Mesothelial cell of epicardium (in vitro differentiated cells): ENCODE measurements at regions not wholly inside any gene's neighbourhood (a gene's known extent, or its start where the extent isn't known, plus 50 kb on each side); places are given as distances from the start of the nearest gene placed in this dataset.

ENCODE experiments used
- DNase-seq, 2 experiments: peaks; one replicate each; pipeline ENCODE4 v3.0.0; 2021; ENCODE audit warnings: low spot score in 2 of 2; ENCODE audit not compliant: unreplicated experiment in 2 of 2
- H3K27ac Mint-ChIP-seq: 2 replicates; pipeline ENCODE4 v1.8.0; 2021; ENCODE audit warnings: mixed read lengths
- H3K27me3 Mint-ChIP-seq: 2 replicates; pipeline ENCODE4 v1.8.0; 2021; ENCODE audit warnings: low read depth, mixed read lengths
- H3K36me3 Mint-ChIP-seq: 2 replicates; pipeline ENCODE4 v1.8.0; 2021; ENCODE audit warnings: mixed read lengths
- H3K4me1 Mint-ChIP-seq: 2 replicates; pipeline ENCODE4 v1.8.0; 2021; ENCODE audit warnings: mixed read lengths
- H3K4me3 Mint-ChIP-seq: 2 replicates; pipeline ENCODE4 v1.8.0; 2021; ENCODE audit warnings: mild to moderate bottlenecking, moderate library complexity, mixed read lengths
- H3K9me3 Mint-ChIP-seq: 2 replicates; pipeline ENCODE4 v1.8.0; 2021; ENCODE audit warnings: mixed read lengths
- CTCF ChIP-seq: fragments of 200-600 bp; sonication (generic); IDR thresholded peaks from one replicate; pipeline ENCODE4 v1.5.0; 2021; ENCODE audit warnings: antibody characterized with exemption; ENCODE audit not compliant: unreplicated experiment

GRCh38 chr5:82562696-82563240 lies 284.6 kb upstream of the RPS23 start:
- no peak for TF ChIP-seq CTCF
- no peak overlapping the region for H3K4me3 Mint-ChIP-seq
- H3K27me3 Mint-ChIP-seq: no peaks in the 10 kb centered on the region

DNA sequence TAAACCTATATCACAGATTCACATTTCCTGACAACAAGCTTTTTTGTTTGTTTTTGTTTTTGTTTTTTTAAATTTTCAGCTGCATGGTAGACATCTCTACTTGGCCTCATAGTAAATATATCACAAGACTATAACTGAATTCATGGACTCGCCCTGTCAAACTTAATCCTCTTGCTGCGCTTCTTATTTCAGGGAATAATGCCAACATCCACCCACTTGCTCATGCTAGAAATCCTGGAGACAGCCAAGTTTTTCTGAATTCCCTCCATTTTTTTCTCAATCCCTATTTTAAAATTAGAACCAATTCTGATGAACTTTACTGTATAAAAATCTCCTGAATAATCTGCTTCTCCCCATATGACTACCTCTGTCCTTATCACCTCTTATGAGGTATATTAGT lies 283.6 kb upstream of the RPS23 start:
- TF ChIP-seq CTCF: no peak
- H3K27me3 Mint-ChIP-seq: no peaks in the 10 kb centered on the region
- H3K4me3 Mint-ChIP-seq: no peak overlapping the region
- H3K4me1 Mint-ChIP-seq: no peaks in the 10 kb centered on the region
- no peaks in the 10 kb centered on the region for H3K36me3 Mint-ChIP-seq
- H3K27ac Mint-ChIP-seq: no peak overlapping the region
- H3K9me3 Mint-ChIP-seq: peaks cover 30% of the 10 kb centered on the region
- DNase-seq: no peak

More at GRCh38 chr5:82562696-82563240, 284.6 kb upstream of the RPS23 start:
- Mint-ChIP-seq H3K36me3 (no peaks in the 10 kb centered on the region), H3K27ac (no peak overlapping the region), H3K9me3 (peaks cover 33% of the 10 kb centered on the region), H3K4me1 (no peaks in the 10 kb centered on the region)
- no peak for DNase-seq

DNA sequence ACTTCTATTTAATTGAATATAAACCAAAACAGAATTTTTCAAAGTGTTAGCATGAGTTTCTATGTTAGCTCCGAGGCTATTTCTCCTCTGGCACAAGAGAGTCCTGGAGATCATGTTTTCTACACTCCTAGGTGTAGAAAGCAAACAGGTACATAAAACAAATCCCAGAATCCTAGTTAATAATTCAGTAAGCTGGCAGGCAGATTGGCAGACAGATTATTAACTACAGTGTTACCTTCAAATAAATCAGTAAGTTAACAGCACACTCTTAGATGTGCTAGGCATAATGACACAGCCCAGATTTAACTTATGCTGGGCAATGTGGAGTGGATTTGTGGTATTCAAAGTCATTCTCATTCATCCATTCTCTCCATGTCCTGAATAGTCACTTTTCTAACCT lies 282.8 kb upstream of the RPS23 start:
- H3K36me3 Mint-ChIP-seq: no peaks in the 10 kb centered on the region
- DNase-seq: no peak
- H3K4me3 Mint-ChIP-seq: no peak overlapping the region
- peaks cover 27% of the 10 kb centered on the region for H3K9me3 Mint-ChIP-seq
- H3K27me3 Mint-ChIP-seq: no peaks in the 10 kb centered on the region
- no peak overlapping the region for H3K27ac Mint-ChIP-seq
- no peaks in the 10 kb centered on the region for H3K4me1 Mint-ChIP-seq
- no peak for TF ChIP-seq CTCF

DNA sequence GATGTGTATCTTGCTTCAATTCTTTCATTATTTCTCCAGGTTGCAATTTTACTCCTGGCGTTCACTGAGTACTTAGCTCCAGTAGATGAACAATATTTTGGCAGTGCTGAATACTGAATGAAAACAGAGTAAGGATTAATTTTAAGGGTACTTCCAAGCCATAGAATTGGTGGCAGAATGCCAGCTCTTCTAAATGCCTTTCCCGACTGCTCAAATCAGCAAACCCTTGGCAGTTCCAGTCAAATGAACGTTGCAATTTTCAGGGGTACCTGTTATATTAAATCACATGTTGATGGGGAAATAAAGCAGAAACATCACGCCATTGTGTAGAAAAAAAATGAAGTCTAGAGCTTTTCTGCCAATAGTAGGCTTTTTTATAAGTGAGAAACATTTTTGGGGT lies 282.4 kb upstream of the RPS23 start:
- TF ChIP-seq CTCF: no peak
- DNase-seq: no peak
- H3K27me3 Mint-ChIP-seq: no peaks in the 10 kb centered on the region

GRCh38 chr5:82551840-82552385 lies 273.8 kb upstream of the RPS23 start:
- Mint-ChIP-seq H3K4me1 (peaks cover 6% of the 10 kb centered on the region), H3K36me3 (no peaks in the 10 kb centered on the region), H3K27me3 (peaks cover 2% of the 10 kb centered on the region), H3K27ac (no peak overlapping the region), H3K4me3 (no peak overlapping the region), H3K9me3 (peaks cover 17% of the 10 kb centered on the region)
- DNase-seq: no peak
- no peak for TF ChIP-seq CTCF

More for the DNA sequence above, 282.4 kb upstream of the RPS23 start:
- peaks cover 27% of the 10 kb centered on the region for H3K9me3 Mint-ChIP-seq
- no peak overlapping the region for H3K27ac Mint-ChIP-seq
- H3K4me1 Mint-ChIP-seq: no peaks in the 10 kb centered on the region
- no peak overlapping the region for H3K4me3 Mint-ChIP-seq
- H3K36me3 Mint-ChIP-seq: no peaks in the 10 kb centered on the region

DNA sequence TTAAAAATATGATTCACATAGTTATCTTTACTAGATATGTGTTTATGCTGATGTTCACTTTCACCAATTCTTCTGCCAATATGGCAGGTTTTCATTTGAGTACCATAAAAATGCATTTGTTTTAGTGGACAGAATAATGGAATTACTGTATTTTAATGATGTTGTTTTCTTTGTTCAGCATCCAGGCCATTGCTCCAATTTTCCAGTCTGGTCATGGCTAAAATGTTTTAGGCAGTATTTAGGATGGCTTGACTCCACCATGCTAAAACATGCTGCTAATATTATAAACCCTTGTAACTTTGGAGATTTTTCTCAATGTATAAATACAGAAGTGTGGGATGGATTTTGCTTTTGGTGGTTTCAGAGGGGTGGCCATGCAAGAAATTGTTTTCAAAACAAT lies 273.0 kb upstream of the RPS23 start:
- TF ChIP-seq CTCF: no peak
- H3K4me3 Mint-ChIP-seq: no peak overlapping the region
- peaks cover 6% of the 10 kb centered on the region for H3K4me1 Mint-ChIP-seq
- peaks cover 2% of the 10 kb centered on the region for H3K27me3 Mint-ChIP-seq
- no peaks in the 10 kb centered on the region for H3K36me3 Mint-ChIP-seq
- DNase-seq: no peak
- peaks cover 14% of the 10 kb centered on the region for H3K9me3 Mint-ChIP-seq
- H3K27ac Mint-ChIP-seq: no peak overlapping the region
